ENCODE measurements at regions not wholly inside any gene's neighbourhood (a gene's known extent, or its start where the extent isn't known, plus 50 kb on each side); places are given as distances from the start of the nearest gene placed in this dataset.

- no peaks in the 10 kb centered on the region; a peak in 1 of 4 replicates for H3K4me1 ChIP-seq (ENCODE audit: control insufficient read depth in 1 of 2, insufficient read depth in 2 of 2, low read depth in 1 of 2, low read length in 1 of 2)
- H2AFZ ChIP-seq (ENCODE audit: low read depth), result no peak overlapping the region
- no peak overlapping the region for H3K27ac ChIP-seq (ENCODE audit: low read depth in 2 of 2, low read length in 1 of 2)
- H3K4me2 ChIP-seq, result no peak overlapping the region
- 53% methylated on average over 8 of the region's 8 CpGs for WGBS (ENCODE audit: low lambda C conversion rate)
- no peak overlapping the region for H3K9ac ChIP-seq
- no peaks in the 10 kb centered on the region for H3K36me3 ChIP-seq (replicated peaks in 1 of 2; ENCODE audit: control insufficient read depth in 1 of 2, insufficient read depth in 2 of 2, low read length in 1 of 2)
- H3K9me2 ChIP-seq, result no peaks in the 10 kb centered on the region
- TF ChIP-seq IRF3 (IDR thresholded peaks at IDR 0.05; ENCODE audit: low read depth, low read length), result no peak
- TF ChIP-seq SMC3 (IDR thresholded peaks at IDR 0.05; ENCODE audit: low read depth, low read length), result no peak
- TF ChIP-seq ZBTB33 (IDR thresholded peaks at IDR 0.05; ENCODE audit: borderline replicate concordance, low read depth), result no peak
- TF ChIP-seq RXRA (IDR thresholded peaks at IDR 0.05; ENCODE audit: borderline replicate concordance, low read depth), result no peak
- TF ChIP-seq RFX5 (IDR thresholded peaks at IDR 0.05; ENCODE audit: low read length), result no peak
- no peak for TF ChIP-seq GABPA (IDR thresholded peaks at IDR 0.05; ENCODE audit: low read depth)
- H3K4me3 ChIP-seq (ENCODE audit: low read depth in 2 of 2, low read length in 1 of 2), result no peak overlapping the region
- H4K20me1 ChIP-seq (ENCODE audit: insufficient read depth), result no peaks in the 10 kb centered on the region
- no peaks in the 10 kb centered on the region for H3K79me2 ChIP-seq (ENCODE audit: insufficient read depth)
- CTCF ChIA-PET, result interaction anchor here (1.9 kb wide), 1 partner anchor 13 kb away, joined by 8 read pairs; no protein-coding TSS in a partner anchor
- H3K9me3 ChIP-seq, result no peaks in the 10 kb centered on the region
- H3K27me3 ChIP-seq (ENCODE audit: insufficient read depth), result peaks cover 5% of the 10 kb centered on the region; the same call in 1 of the 2 replicates
- POLR2A ChIA-PET, result no interaction called here
- no peaks in the 10 kb centered on the region for H3F3A ChIP-seq (replicated peaks; ENCODE audit: insufficient read depth)
- DNase-seq, result no peak
Measured at GRCh38 chr6:44606504-44606903, 219.0 kb downstream of the CDC5L start.

GRCh38 chr6:44606976-44607375, 219.5 kb downstream of the CDC5L start:
- CTCF ChIA-PET, result interaction anchor here (1.2 to 1.9 kb wide), 2 partner anchors 14 to 131 kb away, joined by 5 to 8 read pairs; no protein-coding TSS in a partner anchor
- H3K4me3 ChIP-seq (ENCODE audit: low read depth in 2 of 2, low read length in 1 of 2), result no peak overlapping the region
- H3F3A ChIP-seq (replicated peaks; ENCODE audit: insufficient read depth), result no peaks in the 10 kb centered on the region
- POLR2A ChIA-PET, result no interaction called here
- no peaks in the 10 kb centered on the region; a peak in 1 of 4 replicates for H3K4me1 ChIP-seq (ENCODE audit: control insufficient read depth in 1 of 2, insufficient read depth in 2 of 2, low read depth in 1 of 2, low read length in 1 of 2)
- peaks cover 5% of the 10 kb centered on the region; the same call in 1 of the 2 replicates for H3K27me3 ChIP-seq (ENCODE audit: insufficient read depth)
- no peaks in the 10 kb centered on the region for H4K20me1 ChIP-seq (ENCODE audit: insufficient read depth)
- H3K9me3 ChIP-seq, result no peaks in the 10 kb centered on the region
- no peaks in the 10 kb centered on the region for H3K79me2 ChIP-seq (ENCODE audit: insufficient read depth)
- TF ChIP-seq EP300 (IDR thresholded peaks at IDR 0.05; ENCODE audit: borderline replicate concordance in 1 of 2, low read depth in 1 of 2, low read length in 1 of 2) (no peak), RCOR1 (IDR thresholded peaks at IDR 0.05; ENCODE audit: low read length) (no peak), FOXJ3 (CRISPR knock-in tag; IDR thresholded peaks at IDR 0.05) (no peak), RFX5 (IDR thresholded peaks at IDR 0.05; ENCODE audit: low read length) (no peak), CTCF (IDR thresholded peaks at IDR 0.05) (no peak), GABPA (IDR thresholded peaks at IDR 0.05; ENCODE audit: low read depth) (no peak)
- no peak overlapping the region for H2AFZ ChIP-seq (ENCODE audit: low read depth)
- no peaks in the 10 kb centered on the region for H3K9me2 ChIP-seq
- H3K27ac ChIP-seq (ENCODE audit: low read depth in 2 of 2, low read length in 1 of 2), result no peak overlapping the region
- 47% methylated on average over 4 of the region's 6 CpGs for WGBS (ENCODE audit: low lambda C conversion rate)
- DNase-seq, result no peak
- H3K4me2 ChIP-seq, result no peak overlapping the region
- no peaks in the 10 kb centered on the region for H3K36me3 ChIP-seq (replicated peaks in 1 of 2; ENCODE audit: control insufficient read depth in 1 of 2, insufficient read depth in 2 of 2, low read length in 1 of 2)
- no peak overlapping the region for H3K9ac ChIP-seq

Data from SK-N-SH (cell line).